CD4-positive, CD25-positive, alpha-beta regulatory T cell (primary cell): ENCODE measurements at regions not wholly inside any gene's neighbourhood (a gene's known extent, or its start where the extent isn't known, plus 50 kb on each side); places are given as distances from the start of the nearest gene placed in this dataset.

Source experiments
- ATAC-seq, 2 donors: fragments of 150-1000 bp; cut with Tn5 transposase; one replicate each; pipeline ENCODE4 v1.10.0; 2021; ENCODE audit warnings: low read depth in 2 of 2, moderate number of reproducible peaks in 2 of 2, moderate library complexity in 1 of 2
- DNase-seq, 3 donors: peaks; one replicate each; pipeline versions ENCODE4 v3.0.0 to v3.0.0-alpha.2; 2012 to 2022; ENCODE audit warnings: mixed read lengths in 1 of 3
- H3K27ac ChIP-seq: one replicate; pipeline ENCODE4 v1.7.0; 2013; ENCODE audit warnings: mild to moderate bottlenecking, low read length; ENCODE audit not compliant: insufficient read depth, poor library complexity, severe bottlenecking
- H3K27me3 ChIP-seq: one replicate; pipeline ENCODE4 v1.7.0; 2013; ENCODE audit warnings: low read length; ENCODE audit not compliant: control insufficient read depth, insufficient read depth
- H3K36me3 ChIP-seq: one replicate; pipeline ENCODE4 v1.7.0; 2013; ENCODE audit warnings: mild to moderate bottlenecking, low read length, moderate library complexity; ENCODE audit not compliant: control insufficient read depth, insufficient read depth
- H3K4me1 ChIP-seq: 2 replicates; pipeline ENCODE4 v1.7.0; 2013; ENCODE audit warnings: mild to moderate bottlenecking, low read length; ENCODE audit not compliant: insufficient read depth, control insufficient read depth, poor library complexity, severe bottlenecking
- H3K4me3 ChIP-seq: one replicate; pipeline ENCODE4 v1.7.0; 2013; ENCODE audit warnings: low read depth, mild to moderate bottlenecking, low read length, moderate library complexity
- H3K9me3 ChIP-seq, 2 experiments: 1 replicate in 1 of 2; 2 replicates in 1 of 2; pipeline ENCODE4 v1.7.0; 2013; ENCODE audit warnings: low read length in 2 of 2, mild to moderate bottlenecking in 1 of 2, moderate library complexity in 1 of 2; ENCODE audit not compliant: control insufficient read depth in 2 of 2
- H3K27ac Mint-ChIP-seq, 3 donors: one replicate each; pipeline ENCODE4 v1.8.0; 2020 to 2022; ENCODE audit warnings: mild to moderate bottlenecking in 3 of 3, mixed read lengths in 3 of 3, moderate library complexity in 2 of 3
- H3K27me3 Mint-ChIP-seq: one replicate; pipeline ENCODE4 v1.8.0; 2022; ENCODE audit warnings: mild to moderate bottlenecking, mixed read lengths
- H3K36me3 Mint-ChIP-seq: one replicate; pipeline ENCODE4 v1.8.0; 2020; ENCODE audit warnings: mixed read lengths
- H3K4me1 Mint-ChIP-seq, 4 donors: one replicate each; pipeline ENCODE4 v1.8.0; 2020 to 2022; ENCODE audit warnings: mixed read lengths in 4 of 4, mild to moderate bottlenecking in 1 of 4
- H3K4me3 Mint-ChIP-seq, 4 donors: one replicate each; pipeline ENCODE4 v1.8.0; 2020 to 2022; ENCODE audit warnings: mild to moderate bottlenecking in 4 of 4, mixed read lengths in 4 of 4, moderate library complexity in 3 of 4
- H3K9me3 Mint-ChIP-seq, 7 donors: one replicate each; pipeline ENCODE4 v1.8.0; 2020 to 2022; ENCODE audit warnings: mixed read lengths in 7 of 7, mild to moderate bottlenecking in 3 of 7, moderate library complexity in 2 of 7

- Histone ChIP-seq H3K9me3 (no peaks in the 10 kb centered on the region), H3K27ac (no peak overlapping the region)
- H3K4me3 Mint-ChIP-seq = no peak overlapping the region
Measured at GRCh38 chr6:106733386-106733785, 104.0 kb downstream of the QRSL1 start.

GRCh38 chr6:106732376-106732940, 103.1 kb downstream of the QRSL1 start:
- H3K36me3 ChIP-seq = no peaks in the 10 kb centered on the region
- ATAC-seq (no peak), DNase-seq (no peak)
- no peaks in the 10 kb centered on the region for H3K9me3 ChIP-seq
- no peak overlapping the region for H3K4me3 ChIP-seq
- peaks cover 5% of the 10 kb centered on the region for H3K27me3 ChIP-seq
- Mint-ChIP-seq H3K4me3 (no peak overlapping the region), H3K4me1 (no peaks in the 10 kb centered on the region), H3K27ac (no peak overlapping the region), H3K9me3 (peaks cover 0 to 6% (median 2%) of the 10 kb centered on the region in 7 donors), H3K27me3 (peaks cover 41% of the 10 kb centered on the region), H3K36me3 (no peaks in the 10 kb centered on the region)
- no peak overlapping the region for H3K27ac ChIP-seq
- no peaks in the 10 kb centered on the region for H3K4me1 ChIP-seq

More at GRCh38 chr6:106733386-106733785, 104.0 kb downstream of the QRSL1 start:
- no peak overlapping the region for H3K4me3 ChIP-seq
- no peaks in the 10 kb centered on the region for H3K36me3 Mint-ChIP-seq
- no peaks in the 10 kb centered on the region for H3K4me1 ChIP-seq
- H3K27ac Mint-ChIP-seq = no peak overlapping the region
- no peaks in the 10 kb centered on the region for H3K36me3 ChIP-seq
- DNase-seq (no peak), ATAC-seq (no peak)
- no peaks in the 10 kb centered on the region for H3K4me1 Mint-ChIP-seq
- H3K27me3 Mint-ChIP-seq = peaks cover 48% of the 10 kb centered on the region
- peaks cover 0 to 6% (median 2%) of the 10 kb centered on the region in 7 donors for H3K9me3 Mint-ChIP-seq
- peaks cover 7% of the 10 kb centered on the region for H3K27me3 ChIP-seq

- Mint-ChIP-seq H3K4me3 (no peak overlapping the region), H3K9me3 (peaks cover 0 to 6% (median 2%) of the 10 kb centered on the region in 7 donors), H3K36me3 (no peaks in the 10 kb centered on the region), H3K4me1 (no peaks in the 10 kb centered on the region), H3K27ac (no peak overlapping the region), H3K27me3 (peaks cover 39% of the 10 kb centered on the region)
- no peak for DNase-seq
- Histone ChIP-seq H3K27me3 (peaks cover 5% of the 10 kb centered on the region), H3K27ac (no peak overlapping the region), H3K9me3 (no peaks in the 10 kb centered on the region), H3K36me3 (no peaks in the 10 kb centered on the region), H3K4me3 (no peak overlapping the region), H3K4me1 (no peaks in the 10 kb centered on the region)
- ATAC-seq = no peak
Measured at GRCh38 chr6:106731843-106732160, 102.4 kb downstream of the QRSL1 start.

DNA sequence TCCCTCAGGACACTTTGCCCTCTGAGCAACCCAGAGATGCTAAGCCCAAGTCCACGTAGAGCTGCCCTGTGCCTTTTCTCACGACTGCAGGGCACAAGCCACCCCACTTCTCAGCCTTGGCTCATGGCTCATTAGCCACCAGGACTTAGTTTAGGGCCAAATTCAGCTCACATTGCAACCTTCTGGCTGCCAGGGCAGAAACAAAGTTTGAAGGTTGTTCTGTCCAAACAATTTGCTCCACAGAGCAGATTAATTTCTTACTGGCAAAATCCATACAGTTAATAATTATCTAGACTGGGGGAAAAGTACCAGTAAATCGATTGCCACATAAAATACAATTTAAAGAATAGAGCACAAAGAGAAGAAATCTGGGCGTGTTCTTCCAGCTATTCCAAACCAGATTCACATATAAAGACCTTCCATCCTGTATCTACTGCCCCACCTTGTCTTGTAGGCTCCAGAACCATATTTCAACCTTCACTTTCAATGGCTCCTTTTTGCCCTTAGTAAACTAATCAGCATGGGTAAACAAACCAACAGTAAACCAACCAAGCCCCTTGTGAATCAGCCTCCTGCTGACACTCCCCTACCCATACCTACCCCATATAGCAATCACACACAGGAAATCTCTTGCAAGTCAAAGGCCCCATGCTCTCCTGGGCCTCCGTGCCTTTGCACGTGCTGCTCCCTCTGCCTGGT, 101.9 kb downstream of the QRSL1 start:
- ATAC-seq (no peak), DNase-seq (no peak)
- Mint-ChIP-seq H3K9me3 (peaks cover 0 to 6% (median 2%) of the 10 kb centered on the region in 7 donors), H3K27me3 (peaks cover 34% of the 10 kb centered on the region), H3K36me3 (no peaks in the 10 kb centered on the region), H3K4me3 (no peak overlapping the region), H3K4me1 (no peaks in the 10 kb centered on the region), H3K27ac (no peak overlapping the region)
- H3K36me3 ChIP-seq = no peaks in the 10 kb centered on the region
- peaks cover 5% of the 10 kb centered on the region for H3K27me3 ChIP-seq
- no peak overlapping the region for H3K27ac ChIP-seq
- H3K4me1 ChIP-seq = no peaks in the 10 kb centered on the region
- no peak overlapping the region for H3K4me3 ChIP-seq
- no peaks in the 10 kb centered on the region for H3K9me3 ChIP-seq

GRCh38 chr6:106730718-106731117, 101.3 kb downstream of the QRSL1 start:
- no peaks in the 10 kb centered on the region for H3K36me3 ChIP-seq
- H3K27ac ChIP-seq = no peak overlapping the region
- no peak overlapping the region for H3K27ac Mint-ChIP-seq

GRCh38 chr6:106730264-106730663, 100.9 kb downstream of the QRSL1 start:
- no peaks in the 10 kb centered on the region for H3K4me1 Mint-ChIP-seq
- DNase-seq = no peak
- H3K27me3 Mint-ChIP-seq = peaks cover 27% of the 10 kb centered on the region
- Histone ChIP-seq H3K27ac (no peak overlapping the region), H3K9me3 (no peaks in the 10 kb centered on the region), H3K4me3 (no peak overlapping the region), H3K36me3 (no peaks in the 10 kb centered on the region), H3K4me1 (no peaks in the 10 kb centered on the region), H3K27me3 (peaks cover 4% of the 10 kb centered on the region)
- H3K27ac Mint-ChIP-seq = no peak overlapping the region
- H3K4me3 Mint-ChIP-seq = no peak overlapping the region
- no peaks in the 10 kb centered on the region for H3K36me3 Mint-ChIP-seq
- no peak for ATAC-seq
- peaks cover 0 to 2% (median 0%) of the 10 kb centered on the region in 7 donors for H3K9me3 Mint-ChIP-seq

More at GRCh38 chr6:106730718-106731117, 101.3 kb downstream of the QRSL1 start:
- no peak overlapping the region for H3K4me3 ChIP-seq
- no peaks in the 10 kb centered on the region for H3K4me1 Mint-ChIP-seq
- no peaks in the 10 kb centered on the region for H3K9me3 ChIP-seq
- peaks cover 0 to 3% (median 1%) of the 10 kb centered on the region in 7 donors for H3K9me3 Mint-ChIP-seq
- DNase-seq (no peak), ATAC-seq (no peak)
- peaks cover 5% of the 10 kb centered on the region for H3K27me3 ChIP-seq
- no peak overlapping the region for H3K4me3 Mint-ChIP-seq
- no peaks in the 10 kb centered on the region for H3K4me1 ChIP-seq
- H3K27me3 Mint-ChIP-seq = peaks cover 32% of the 10 kb centered on the region
- no peaks in the 10 kb centered on the region for H3K36me3 Mint-ChIP-seq

DNA sequence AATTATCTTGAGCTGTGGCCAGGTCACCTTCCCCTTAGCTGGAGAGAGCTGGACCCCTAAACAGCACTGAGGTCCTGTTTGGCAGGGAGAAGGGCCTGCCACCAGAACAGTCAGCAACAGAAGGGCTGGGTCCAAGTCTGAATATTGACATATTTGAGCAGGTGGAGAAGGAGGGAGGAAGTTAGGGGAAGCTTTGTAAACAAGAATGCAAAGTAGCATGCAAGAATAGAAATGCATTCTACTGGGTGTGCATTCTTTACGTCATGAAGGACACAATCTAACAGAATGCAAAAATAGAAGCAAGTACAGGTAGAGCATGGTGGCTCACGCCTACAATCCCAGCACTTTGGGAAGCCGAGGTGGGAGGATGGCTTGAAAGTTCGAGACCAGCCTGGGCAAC, 100.5 kb downstream of the QRSL1 start:
- peaks cover 25% of the 10 kb centered on the region for H3K27me3 Mint-ChIP-seq
- no peak overlapping the region for H3K27ac ChIP-seq
- H3K9me3 ChIP-seq = no peaks in the 10 kb centered on the region
- H3K36me3 ChIP-seq = no peaks in the 10 kb centered on the region
- H3K4me3 ChIP-seq = no peak overlapping the region
- no peak overlapping the region for H3K27ac Mint-ChIP-seq
- no peak overlapping the region for H3K4me3 Mint-ChIP-seq
- no peaks in the 10 kb centered on the region for H3K4me1 Mint-ChIP-seq
- no peaks in the 10 kb centered on the region for H3K36me3 Mint-ChIP-seq
- H3K27me3 ChIP-seq = peaks cover 3% of the 10 kb centered on the region
- DNase-seq = no peak
- H3K4me1 ChIP-seq = no peaks in the 10 kb centered on the region
- peaks cover 0 to 1% (median 0%) of the 10 kb centered on the region in 7 donors for H3K9me3 Mint-ChIP-seq
- ATAC-seq = no peak

- Mint-ChIP-seq H3K36me3 (no peaks in the 10 kb centered on the region), H3K27ac (no peak overlapping the region), H3K4me3 (no peak overlapping the region), H3K9me3 (peaks cover 0 to 1% (median 0%) of the 10 kb centered on the region in 7 donors), H3K27me3 (peaks cover 20% of the 10 kb centered on the region), H3K4me1 (no peaks in the 10 kb centered on the region)
- Histone ChIP-seq H3K4me3 (no peak overlapping the region), H3K9me3 (no peaks in the 10 kb centered on the region), H3K36me3 (no peaks in the 10 kb centered on the region), H3K4me1 (no peaks in the 10 kb centered on the region), H3K27ac (no peak overlapping the region), H3K27me3 (peaks cover 1% of the 10 kb centered on the region)
- ATAC-seq = no peak
- no peak for DNase-seq
Measured at GRCh38 chr6:106728296-106728870, 99.0 kb downstream of the QRSL1 start.
